Nephron progenitor cell (in vitro differentiated cells): ENCODE measurements at regions not wholly inside any gene's neighbourhood (a gene's known extent, or its start where the extent isn't known, plus 50 kb on each side); places are given as distances from the start of the nearest gene placed in this dataset.

Experiments
- DNase-seq: peaks from one replicate; pipeline ENCODE4 v3.0.0; 2021
- H3K27ac Mint-ChIP-seq: 2 replicates; pipeline ENCODE4 v1.8.0; 2021; ENCODE audit warnings: mild to moderate bottlenecking, moderate library complexity, mixed read lengths
- H3K27me3 Mint-ChIP-seq: 2 replicates; pipeline ENCODE4 v1.8.0; 2021; ENCODE audit warnings: mild to moderate bottlenecking, low read depth, mixed read lengths; ENCODE audit not compliant: poor library complexity
- H3K36me3 Mint-ChIP-seq: 2 replicates; pipeline ENCODE4 v1.8.0; 2021; ENCODE audit warnings: low read depth, mixed read lengths
- H3K4me1 Mint-ChIP-seq: 2 replicates; pipeline ENCODE4 v1.8.0; 2021; ENCODE audit warnings: mixed read lengths
- H3K4me3 Mint-ChIP-seq: 2 replicates; pipeline ENCODE4 v1.8.0; 2021; ENCODE audit warnings: mild to moderate bottlenecking, moderate library complexity, mixed read lengths
- H3K9me3 Mint-ChIP-seq: 2 replicates; pipeline ENCODE4 v1.8.0; 2021; ENCODE audit warnings: mild to moderate bottlenecking, moderate library complexity, mixed read lengths
- CTCF ChIP-seq: fragments of 200-600 bp; sonication (generic); IDR thresholded peaks from 2 replicates; pipeline ENCODE4 v1.5.0; 2021; ENCODE audit warnings: antibody characterized with exemption

GRCh38 chr3:77707281-77707680, 667.4 kb downstream of the ROBO2 start:
- no peaks in the 10 kb centered on the region for H3K9me3 Mint-ChIP-seq
- no peak overlapping the region for H3K27ac Mint-ChIP-seq
- no peak for TF ChIP-seq CTCF
- no peak overlapping the region for H3K4me3 Mint-ChIP-seq
- peaks cover 4% of the 10 kb centered on the region for H3K4me1 Mint-ChIP-seq
- no peaks in the 10 kb centered on the region for H3K36me3 Mint-ChIP-seq
- no peak for DNase-seq
- H3K27me3 Mint-ChIP-seq = peaks cover 4% of the 10 kb centered on the region

GRCh38 chr3:77709155-77709554, 669.3 kb downstream of the ROBO2 start:
- no peak overlapping the region for H3K4me3 Mint-ChIP-seq
- no peaks in the 10 kb centered on the region for H3K36me3 Mint-ChIP-seq
- H3K27ac Mint-ChIP-seq = no peak overlapping the region
- H3K4me1 Mint-ChIP-seq = peaks cover 11% of the 10 kb centered on the region
- no peaks in the 10 kb centered on the region for H3K9me3 Mint-ChIP-seq
- no peak for DNase-seq
- peaks cover 4% of the 10 kb centered on the region for H3K27me3 Mint-ChIP-seq
- no peak for TF ChIP-seq CTCF

GRCh38 chr3:77718311-77718710, 678.4 kb downstream of the ROBO2 start:
- DNase-seq = no peak

GRCh38 chr3:77720460-77720971, 680.6 kb downstream of the ROBO2 start:
- no peak overlapping the region for H3K27ac Mint-ChIP-seq
- no peak overlapping the region for H3K4me3 Mint-ChIP-seq
- no peak for TF ChIP-seq CTCF
- no peaks in the 10 kb centered on the region for H3K36me3 Mint-ChIP-seq
- no peak for DNase-seq
- peaks cover 5% of the 10 kb centered on the region for H3K27me3 Mint-ChIP-seq
- no peaks in the 10 kb centered on the region for H3K9me3 Mint-ChIP-seq
- no peaks in the 10 kb centered on the region for H3K4me1 Mint-ChIP-seq

More at GRCh38 chr3:77718311-77718710, 678.4 kb downstream of the ROBO2 start:
- Mint-ChIP-seq H3K4me1 (no peaks in the 10 kb centered on the region), H3K27me3 (peaks cover 5% of the 10 kb centered on the region), H3K27ac (no peak overlapping the region), H3K4me3 (no peak overlapping the region), H3K36me3 (no peaks in the 10 kb centered on the region), H3K9me3 (no peaks in the 10 kb centered on the region)
- TF ChIP-seq CTCF = no peak

- no peak overlapping the region for H3K27ac Mint-ChIP-seq
- no peak for DNase-seq
- H3K4me3 Mint-ChIP-seq = no peak overlapping the region
- H3K36me3 Mint-ChIP-seq = no peaks in the 10 kb centered on the region
- H3K27me3 Mint-ChIP-seq = no peaks in the 10 kb centered on the region
- H3K4me1 Mint-ChIP-seq = no peaks in the 10 kb centered on the region
- H3K9me3 Mint-ChIP-seq = peaks cover 4% of the 10 kb centered on the region
- no peak for TF ChIP-seq CTCF
Observed at GRCh38 chr3:77726517-77726916, 686.6 kb downstream of the ROBO2 start.

- no peak for DNase-seq
- Mint-ChIP-seq H3K9me3 (no peaks in the 10 kb centered on the region), H3K4me1 (peaks cover 11% of the 10 kb centered on the region), H3K4me3 (no peak overlapping the region), H3K36me3 (no peaks in the 10 kb centered on the region), H3K27me3 (peaks cover 3% of the 10 kb centered on the region), H3K27ac (no peak overlapping the region)
- TF ChIP-seq CTCF = no peak
Observed at GRCh38 chr3:77746048-77746447, 706.1 kb downstream of the ROBO2 start.
